Ovary (tissue), 3 donors: ENCODE measurements at regions not wholly inside any gene's neighbourhood (a gene's known extent, or its start where the extent isn't known, plus 50 kb on each side); places are given as distances from the start of the nearest gene placed in this dataset.

Experiments used
- CTCF ChIP-seq, 3 donors: fragments of 450-650 bp in 2 of 3; fragments of 200-600 bp in 1 of 3; IDR thresholded peaks; one replicate each; pipeline versions ENCODE4 v1.5.1 to v1.8.0; 2016 to 2022; ENCODE audit warnings: antibody characterized with exemption in 3 of 3, mild to moderate bottlenecking in 1 of 3
- EP300 ChIP-seq: sonication (generic); formaldehyde crosslinking; IDR thresholded peaks from one replicate; pipeline ENCODE4 v1.6.1; 2017; ENCODE audit warnings: antibody characterized with exemption
- donor health status: DM: no; HTN: no; CAD: no.

GRCh38 chr12:13695781-13696180, 285.6 kb downstream of the GRIN2B start:
- TF ChIP-seq CTCF (IDR thresholded peaks at IDR 0.05): no peak
- no peak for TF ChIP-seq EP300
